OCI-LY7 (cell line): ENCODE measurements at regions not wholly inside any gene's neighbourhood (a gene's known extent, or its start where the extent isn't known, plus 50 kb on each side); places are given as distances from the start of the nearest gene placed in this dataset.

ENCODE experiments used
- BruUV-seq: library from RNA; stranded (reverse); fragments of 400-500 nt; replicated peaks from 2 replicates; lab custom pipeline; 2021; lab: Mats Ljungman, UMichigan
- CTCF ChIA-PET: fragments of 300-600 bp; sonication (Branson Sonifier 250); formaldehyde crosslinking; loops from one replicate; lab custom pipeline; 2022; ENCODE audit warnings: antibody characterized with exemption; ENCODE audit not compliant: unreplicated experiment; lab: Charles Lee
- POLR2A ChIA-PET: fragments of 300-600 bp; sonication (Branson Sonifier 250); formaldehyde crosslinking; loops from one replicate; lab custom pipeline; 2022; ENCODE audit warnings: antibody characterized with exemption; lab: Charles Lee
- DNase-seq: peaks from one replicate; pipeline ENCODE4 v3.0.0-alpha.2; 2015; ENCODE audit warnings: low spot score
- H2AFZ ChIP-seq: fragments of 200-600 bp; sonication (generic), shearing (Covaris generic); 2 replicates; pipeline ENCODE4 v1.6.1; 2014; ENCODE audit warnings: mild to moderate bottlenecking, antibody characterized with exemption, low read length, moderate library complexity
- H3K27ac ChIP-seq: fragments of 200-600 bp; sonication (generic); 2 replicates; pipeline ENCODE4 v1.5.1; 2014; ENCODE audit warnings: mixed run types, low read depth, mild to moderate bottlenecking, moderate library complexity, low read length, inconsistent platforms; ENCODE audit not compliant: poor library complexity, severe bottlenecking
- H3K36me3 ChIP-seq: fragments of 200-600 bp; sonication (generic); 2 replicates; pipeline ENCODE4 v1.6.1; 2014; ENCODE audit warnings: mild to moderate bottlenecking, antibody characterized with exemption, low read length, moderate library complexity, mixed read lengths; ENCODE audit not compliant: insufficient read depth
- H3K4me1 ChIP-seq: fragments of 200-600 bp; sonication (generic); 2 replicates; pipeline ENCODE4 v1.5.1; 2014; ENCODE audit warnings: mild to moderate bottlenecking, low read length; ENCODE audit not compliant: insufficient read depth, poor library complexity, severe bottlenecking
- H3K4me2 ChIP-seq: fragments of 200-600 bp; sonication (generic); 2 replicates; pipeline ENCODE4 v1.6.1; 2014; ENCODE audit warnings: mild to moderate bottlenecking, low read length
- H3K4me3 ChIP-seq: fragments of 200-600 bp; sonication (generic); 2 replicates; pipeline ENCODE4 v1.5.1; 2014; ENCODE audit warnings: mild to moderate bottlenecking, low read depth, low read length; ENCODE audit not compliant: poor library complexity, severe bottlenecking
- H3K79me2 ChIP-seq: fragments of 200-600 bp; sonication (generic); 2 replicates; pipeline ENCODE4 v1.6.1; 2016; ENCODE audit warnings: low read depth, mild to moderate bottlenecking, low read length, moderate library complexity, mixed read lengths; ENCODE audit not compliant: insufficient read depth
- H3K9me2 ChIP-seq: fragments of 200-600 bp; sonication (generic); 2 replicates; pipeline ENCODE4 v1.6.1; 2016; ENCODE audit warnings: mild to moderate bottlenecking, low read length, mixed read lengths; ENCODE audit not compliant: insufficient read depth
- H3K9me3 ChIP-seq: fragments of 200-600 bp; sonication (generic); 2 replicates; pipeline ENCODE4 v1.6.1; 2014; ENCODE audit warnings: mild to moderate bottlenecking, mixed run types, low read length, mixed read lengths
- H4K20me1 ChIP-seq: fragments of 200-600 bp; sonication (generic); 2 replicates; pipeline ENCODE4 v1.6.1; 2014; ENCODE audit warnings: mild to moderate bottlenecking, antibody characterized with exemption, low read length, moderate library complexity, mixed read lengths; ENCODE audit not compliant: insufficient read depth
- CTCF ChIP-seq: fragments of 200-600 bp; sonication (generic); conservative IDR thresholded peaks from 2 replicates; pipeline ENCODE4 v1.5.1; 2014; ENCODE audit warnings: mild to moderate bottlenecking, antibody characterized with exemption, low read length, moderate library complexity, mixed read lengths
- EZH2phosphoT487 ChIP-seq: fragments of 200-600 bp; sonication (generic); IDR thresholded peaks from 2 replicates; pipeline ENCODE4 v1.6.1; 2018; ENCODE audit warnings: low read depth, borderline replicate concordance, mild to moderate bottlenecking, mixed run types, antibody characterized with exemption, low read length, moderate library complexity, mixed read lengths
- intact Hi-C: fragments of 100-400 bp; cut with micrococcal nuclease; formaldehyde crosslinking; loops from one replicate; pipeline ENCODE4 v1.10.0; 2022; ENCODE audit not compliant: unreplicated experiment

- Histone ChIP-seq H3K79me2 (no peaks in the 10 kb centered on the region), H4K20me1 (no peaks in the 10 kb centered on the region), H3K27ac (no peak overlapping the region), H3K36me3 (no peaks in the 10 kb centered on the region), H3K9me2 (no peaks in the 10 kb centered on the region), H3K4me1 (no peaks in the 10 kb centered on the region), H3K4me3 (no peak overlapping the region), H2AFZ (no peak overlapping the region), H3K4me2 (no peak overlapping the region), H3K9me3 (no peaks in the 10 kb centered on the region)
- no TSS peak for BruUV-seq
- ChIA-PET CTCF (no interaction called here), POLR2A (no interaction called here)
- intact Hi-C loops, result no loop called here
- TF ChIP-seq CTCF, result no peak
- no peak for TF ChIP-seq EZH2phosphoT487
- DNase-seq, result no peak
Measured at GRCh38 chr7:9575716-9576115, 1142.3 kb downstream of the NXPH1 start.

GRCh38 chr7:9582824-9583223 lies 1149.4 kb downstream of the NXPH1 start:
- Histone ChIP-seq H2AFZ (no peak overlapping the region), H3K79me2 (no peaks in the 10 kb centered on the region), H3K4me3 (no peak overlapping the region), H3K4me1 (no peaks in the 10 kb centered on the region), H3K4me2 (no peak overlapping the region), H3K9me2 (no peaks in the 10 kb centered on the region), H3K9me3 (no peaks in the 10 kb centered on the region), H4K20me1 (no peaks in the 10 kb centered on the region), H3K27ac (no peak overlapping the region), H3K36me3 (no peaks in the 10 kb centered on the region)
- ChIA-PET CTCF (no interaction called here), POLR2A (no interaction called here)
- BruUV-seq, result no TSS peak
- no peak for TF ChIP-seq CTCF
- TF ChIP-seq EZH2phosphoT487, result no peak
- intact Hi-C loops, result no loop called here
- no peak for DNase-seq

- Histone ChIP-seq H3K9me3 (no peaks in the 10 kb centered on the region), H3K36me3 (no peaks in the 10 kb centered on the region), H3K79me2 (no peaks in the 10 kb centered on the region), H3K4me1 (no peaks in the 10 kb centered on the region), H3K4me3 (no peak overlapping the region), H3K9me2 (no peaks in the 10 kb centered on the region), H3K4me2 (no peak overlapping the region), H2AFZ (no peak overlapping the region), H4K20me1 (no peaks in the 10 kb centered on the region), H3K27ac (no peak overlapping the region)
- TF ChIP-seq CTCF (no peak), EZH2phosphoT487 (no peak)
- intact Hi-C loops, result no loop called here
- no peak for DNase-seq
- no TSS peak for BruUV-seq
- POLR2A ChIA-PET, result no interaction called here
- CTCF ChIA-PET, result no interaction called here
Measured at GRCh38 chr7:9598411-9598810, 1165.0 kb downstream of the NXPH1 start.
